Karpas-422 (cell line): ENCODE measurements at regions not wholly inside any gene's neighbourhood (a gene's known extent, or its start where the extent isn't known, plus 50 kb on each side); places are given as distances from the start of the nearest gene placed in this dataset.

Experiments used
- DNase-seq: peaks from one replicate; pipeline ENCODE4 v3.0.0-alpha.2; 2015
- H2AFZ ChIP-seq: fragments of 200-600 bp; sonication (generic); 2 replicates; pipeline ENCODE4 v1.6.1; 2014; ENCODE audit warnings: antibody characterized with exemption, low read length, mixed read lengths
- H3K27ac ChIP-seq: fragments of 200-600 bp; sonication (generic); 2 replicates; pipeline ENCODE4 v1.5.1; 2014; ENCODE audit warnings: mild to moderate bottlenecking, low read length, moderate library complexity
- H3K27me3 ChIP-seq: fragments of 200-600 bp; sonication (generic); 2 replicates; pipeline ENCODE4 v1.6.1; 2014; ENCODE audit warnings: low read length, mixed read lengths
- H3K36me3 ChIP-seq: fragments of 200-600 bp; sonication (generic); 2 replicates; pipeline ENCODE4 v1.6.1; 2014; ENCODE audit warnings: low read length, mixed read lengths; ENCODE audit not compliant: insufficient read depth
- H3K4me1 ChIP-seq: fragments of 200-600 bp; sonication (generic); 2 replicates; pipeline ENCODE4 v1.6.1; 2014; ENCODE audit warnings: mild to moderate bottlenecking, low read length, mixed read lengths
- H3K4me2 ChIP-seq: fragments of 200-600 bp; sonication (generic); 2 replicates; pipeline ENCODE4 v1.6.1; 2014; ENCODE audit warnings: low read length, low read depth, mild to moderate bottlenecking; ENCODE audit not compliant: poor library complexity, severe bottlenecking
- H3K4me3 ChIP-seq: fragments of 200-600 bp; sonication (generic); 2 replicates; pipeline ENCODE4 v1.5.1; 2014; ENCODE audit warnings: mild to moderate bottlenecking, antibody characterized with exemption, low read length, mixed read lengths
- H3K79me2 ChIP-seq: fragments of 200-600 bp; sonication (generic); 2 replicates; pipeline ENCODE4 v1.6.1; 2014; ENCODE audit warnings: mild to moderate bottlenecking, low read length, mixed read lengths
- H3K9ac ChIP-seq: fragments of 200-600 bp; sonication (generic); 2 replicates; pipeline ENCODE4 v1.6.0; 2014; ENCODE audit warnings: low read length
- H3K9me2 ChIP-seq: fragments of 200-600 bp; sonication (generic), shearing (Covaris generic); replicated peaks from 2 replicates; pipeline ENCODE4 v1.6.0; 2014; ENCODE audit warnings: mild to moderate bottlenecking, low read length, moderate library complexity; ENCODE audit not compliant: insufficient read depth
- H3K9me3 ChIP-seq: fragments of 300-700, 200-600 bp; sonication (generic); 2 replicates; pipeline ENCODE4 v1.6.1; 2014; ENCODE audit warnings: low read length, mixed read lengths
- H4K20me1 ChIP-seq: fragments of 200-600 bp; sonication (generic); 2 replicates; pipeline ENCODE4 v1.6.1; 2014; ENCODE audit warnings: mild to moderate bottlenecking, antibody characterized with exemption, low read length, low read depth; ENCODE audit not compliant: insufficient read depth

- no peaks in the 10 kb centered on the region for H4K20me1 ChIP-seq
- DNase-seq, result no peak
- H3K4me3 ChIP-seq, result no peak overlapping the region
- H3K9me2 ChIP-seq, result no peaks in the 10 kb centered on the region
- H3K36me3 ChIP-seq, result no peaks in the 10 kb centered on the region
- no peaks in the 10 kb centered on the region for H3K4me1 ChIP-seq
- no peak overlapping the region for H3K9ac ChIP-seq
- no peak overlapping the region for H3K27ac ChIP-seq
- H3K4me2 ChIP-seq, result no peak overlapping the region
- H3K79me2 ChIP-seq, result no peaks in the 10 kb centered on the region
- H2AFZ ChIP-seq, result no peak overlapping the region
- no peaks in the 10 kb centered on the region for H3K9me3 ChIP-seq
- H3K27me3 ChIP-seq, result no peaks in the 10 kb centered on the region
These were observed 490.4 kb upstream of the FANCL start for GRCh38 chr2:58731488-58731869.

GRCh38 chr2:58730764-58731487 is 489.8 kb upstream of the FANCL start:
- H2AFZ ChIP-seq, result no peak overlapping the region
- no peak overlapping the region for H3K4me2 ChIP-seq
- H3K27ac ChIP-seq, result no peak overlapping the region
- H4K20me1 ChIP-seq, result no peaks in the 10 kb centered on the region
- DNase-seq, result no peak
- H3K4me3 ChIP-seq, result no peak overlapping the region
- no peaks in the 10 kb centered on the region for H3K36me3 ChIP-seq
- no peaks in the 10 kb centered on the region for H3K9me3 ChIP-seq
- no peaks in the 10 kb centered on the region for H3K27me3 ChIP-seq
- H3K9me2 ChIP-seq, result no peaks in the 10 kb centered on the region
- H3K9ac ChIP-seq, result no peak overlapping the region
- H3K4me1 ChIP-seq, result no peaks in the 10 kb centered on the region
- no peaks in the 10 kb centered on the region for H3K79me2 ChIP-seq

DNA sequence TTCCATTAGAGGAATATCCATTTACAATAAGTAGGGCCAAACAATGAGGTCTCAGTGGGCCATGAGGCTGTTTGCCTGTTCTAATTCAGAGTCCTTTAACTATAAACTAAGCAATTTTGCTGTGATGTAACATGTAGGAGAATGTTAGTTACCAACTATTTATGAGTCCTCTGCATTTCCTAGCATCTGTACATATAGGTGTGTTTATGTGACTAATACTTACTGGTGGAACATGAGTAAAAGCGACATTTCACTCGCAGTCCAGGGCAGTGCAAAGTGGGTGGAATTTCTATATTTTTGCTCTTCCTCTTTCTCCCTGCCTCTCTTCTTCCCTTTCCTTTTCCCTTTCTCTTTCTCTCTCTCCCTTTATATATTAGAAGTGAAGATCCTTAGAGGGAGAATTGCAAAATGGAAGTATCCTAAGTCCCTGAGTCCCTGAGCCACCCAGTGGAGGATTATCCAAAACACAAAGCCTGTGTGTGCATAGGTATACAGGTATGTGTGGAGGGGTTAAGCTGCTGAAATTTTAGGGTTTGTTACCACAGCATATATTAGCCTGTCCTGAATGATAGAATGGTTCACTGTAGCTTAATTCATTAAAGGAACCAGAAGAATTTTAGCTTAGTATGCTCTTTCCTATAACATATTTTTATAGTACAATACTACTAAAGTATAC is 487.0 kb upstream of the FANCL start:
- Histone ChIP-seq H3K79me2 (no peaks in the 10 kb centered on the region), H3K9ac (no peak overlapping the region), H3K4me2 (no peak overlapping the region), H4K20me1 (no peaks in the 10 kb centered on the region), H2AFZ (no peak overlapping the region), H3K4me1 (no peaks in the 10 kb centered on the region), H3K9me3 (no peaks in the 10 kb centered on the region), H3K27me3 (no peaks in the 10 kb centered on the region), H3K36me3 (no peaks in the 10 kb centered on the region), H3K27ac (no peak overlapping the region), H3K4me3 (no peak overlapping the region), H3K9me2 (no peaks in the 10 kb centered on the region)
- no peak for DNase-seq

GRCh38 chr2:58721912-58722591 is 480.9 kb upstream of the FANCL start:
- H3K9me3 ChIP-seq, result no peaks in the 10 kb centered on the region
- H3K36me3 ChIP-seq, result no peaks in the 10 kb centered on the region
- no peak for DNase-seq
- no peaks in the 10 kb centered on the region for H3K79me2 ChIP-seq
- no peak overlapping the region for H2AFZ ChIP-seq
- no peaks in the 10 kb centered on the region for H3K4me1 ChIP-seq
- no peaks in the 10 kb centered on the region for H3K9me2 ChIP-seq
- H3K4me3 ChIP-seq, result no peak overlapping the region
- H3K27me3 ChIP-seq, result no peaks in the 10 kb centered on the region
- H3K4me2 ChIP-seq, result no peak overlapping the region
- H3K27ac ChIP-seq, result no peak overlapping the region
- H4K20me1 ChIP-seq, result no peaks in the 10 kb centered on the region
- no peak overlapping the region for H3K9ac ChIP-seq

DNA sequence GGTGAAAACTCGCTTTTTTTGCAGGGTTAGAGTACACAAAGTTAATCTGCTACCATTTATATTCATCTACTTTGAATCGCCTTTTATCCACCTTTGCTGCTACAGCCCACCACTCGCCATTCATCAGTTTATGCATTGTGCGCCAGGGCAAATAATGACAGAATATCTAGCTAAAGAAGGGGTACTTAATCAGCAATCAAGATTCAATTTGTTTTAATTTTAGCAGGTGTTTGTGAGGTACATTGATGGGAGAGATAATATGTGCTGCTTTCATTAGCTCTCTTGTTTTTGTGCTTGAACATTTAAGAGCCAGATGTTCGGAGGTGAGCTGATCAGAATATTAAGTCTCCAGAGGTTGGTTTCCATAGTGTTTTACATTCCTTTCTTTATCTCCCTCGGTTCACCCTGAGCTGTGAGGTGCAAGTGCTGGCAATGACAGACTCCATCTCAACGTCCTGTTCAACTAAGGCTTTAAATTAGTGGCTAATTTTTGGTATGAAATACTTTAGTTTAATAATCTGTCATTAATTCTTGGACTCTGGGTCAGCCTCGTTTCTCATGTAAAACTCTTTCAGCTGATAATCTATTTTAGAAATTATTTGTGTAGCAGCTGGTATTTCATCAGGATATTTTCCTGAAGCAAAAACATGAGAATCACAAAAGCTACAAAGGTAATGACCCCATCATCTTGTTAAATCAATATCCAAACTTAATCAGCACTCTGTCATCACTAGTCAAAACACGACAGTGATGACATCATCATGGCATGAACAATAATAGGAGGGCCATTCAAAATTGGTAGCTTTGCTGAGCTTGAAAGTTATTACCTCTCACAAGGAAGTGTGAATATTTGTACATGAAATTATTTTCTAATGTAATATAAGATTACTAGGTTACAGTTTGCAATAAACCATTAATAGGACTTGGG is 479.9 kb upstream of the FANCL start:
- Histone ChIP-seq H3K9me3 (no peaks in the 10 kb centered on the region), H3K9ac (no peak overlapping the region), H3K36me3 (no peaks in the 10 kb centered on the region), H3K9me2 (no peaks in the 10 kb centered on the region), H2AFZ (no peak overlapping the region), H3K4me1 (no peaks in the 10 kb centered on the region), H3K79me2 (no peaks in the 10 kb centered on the region), H3K4me3 (no peak overlapping the region), H3K27me3 (no peaks in the 10 kb centered on the region), H4K20me1 (no peaks in the 10 kb centered on the region), H3K4me2 (no peak overlapping the region), H3K27ac (no peak overlapping the region)
- DNase-seq, result no peak

GRCh38 chr2:58720033-58720769 is 479.1 kb upstream of the FANCL start:
- Histone ChIP-seq H3K4me3 (no peak overlapping the region), H3K27ac (no peak overlapping the region), H2AFZ (no peak overlapping the region), H3K27me3 (no peaks in the 10 kb centered on the region), H4K20me1 (no peaks in the 10 kb centered on the region), H3K79me2 (no peaks in the 10 kb centered on the region), H3K4me1 (no peaks in the 10 kb centered on the region), H3K9me2 (no peaks in the 10 kb centered on the region), H3K4me2 (no peak overlapping the region), H3K9me3 (no peaks in the 10 kb centered on the region), H3K9ac (no peak overlapping the region), H3K36me3 (no peaks in the 10 kb centered on the region)
- no peak for DNase-seq

- Histone ChIP-seq H3K9me2 (no peaks in the 10 kb centered on the region), H3K79me2 (no peaks in the 10 kb centered on the region), H3K9me3 (no peaks in the 10 kb centered on the region), H3K4me1 (no peaks in the 10 kb centered on the region), H3K4me2 (no peak overlapping the region), H4K20me1 (no peaks in the 10 kb centered on the region), H3K9ac (no peak overlapping the region), H3K36me3 (no peaks in the 10 kb centered on the region), H3K4me3 (no peak overlapping the region), H2AFZ (no peak overlapping the region), H3K27me3 (no peaks in the 10 kb centered on the region), H3K27ac (no peak overlapping the region)
- no peak for DNase-seq
These were observed 474.2 kb upstream of the FANCL start for GRCh38 chr2:58715344-58715743.
